ENCODE measurements at regions not wholly inside any gene's neighbourhood (a gene's known extent, or its start where the extent isn't known, plus 50 kb on each side); places are given as distances from the start of the nearest gene placed in this dataset.

GRCh38 chr4:102137217-102137616 lies 208.1 kb downstream of the SLC39A8 start:
- no peak overlapping the region for H3K9ac ChIP-seq (ENCODE audit: insufficient read depth, low read length)

DNA sequence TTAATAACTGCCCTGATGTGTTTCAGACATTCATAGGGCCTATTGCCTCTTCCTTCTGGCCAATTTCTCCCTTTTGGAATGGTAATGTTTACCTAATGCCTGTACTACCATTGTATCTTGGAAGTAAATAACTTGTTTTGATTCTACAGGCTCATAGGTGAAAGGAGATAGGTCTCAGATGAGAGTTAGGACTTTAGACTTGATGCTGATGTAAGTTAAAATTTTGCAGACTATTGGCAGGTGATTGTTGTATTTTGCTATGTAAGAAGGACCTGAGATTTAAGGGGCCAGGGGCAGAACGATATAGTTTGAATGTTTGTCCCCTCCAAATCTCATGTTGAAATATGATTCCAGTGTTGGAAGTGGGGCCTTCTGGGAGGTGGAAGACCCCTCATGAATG lies 215.5 kb downstream of the SLC39A8 start:
- no peaks in the 10 kb centered on the region for H4K20me1 ChIP-seq (ENCODE audit: control insufficient read depth, extremely low read depth, insufficient read depth, low read length)
- H3K9me3 ChIP-seq (ENCODE audit: control insufficient read depth, insufficient read depth, low read depth, low read length): no peaks in the 10 kb centered on the region
- no peaks in the 10 kb centered on the region for H3K4me1 ChIP-seq (ENCODE audit: control insufficient read depth, extremely low read depth, insufficient read depth, low read length)
- no peaks in the 10 kb centered on the region for H3K36me3 ChIP-seq (ENCODE audit: control insufficient read depth, insufficient read depth, low read length)
- H3K27me3 ChIP-seq (ENCODE audit: control insufficient read depth, insufficient read depth, low read length): no peaks in the 10 kb centered on the region
- no peak overlapping the region for H3K9ac ChIP-seq (ENCODE audit: insufficient read depth, low read length)
- H3K4me2 ChIP-seq (ENCODE audit: extremely low read depth, insufficient read depth, low read length): no peak overlapping the region
- H2AFZ ChIP-seq (ENCODE audit: low read length): no peak overlapping the region
- no peak for TF ChIP-seq EZH2 (IDR thresholded peaks at IDR 0.05; ENCODE audit: low read length, missing control alignments)
- TF ChIP-seq, protein P1, sequence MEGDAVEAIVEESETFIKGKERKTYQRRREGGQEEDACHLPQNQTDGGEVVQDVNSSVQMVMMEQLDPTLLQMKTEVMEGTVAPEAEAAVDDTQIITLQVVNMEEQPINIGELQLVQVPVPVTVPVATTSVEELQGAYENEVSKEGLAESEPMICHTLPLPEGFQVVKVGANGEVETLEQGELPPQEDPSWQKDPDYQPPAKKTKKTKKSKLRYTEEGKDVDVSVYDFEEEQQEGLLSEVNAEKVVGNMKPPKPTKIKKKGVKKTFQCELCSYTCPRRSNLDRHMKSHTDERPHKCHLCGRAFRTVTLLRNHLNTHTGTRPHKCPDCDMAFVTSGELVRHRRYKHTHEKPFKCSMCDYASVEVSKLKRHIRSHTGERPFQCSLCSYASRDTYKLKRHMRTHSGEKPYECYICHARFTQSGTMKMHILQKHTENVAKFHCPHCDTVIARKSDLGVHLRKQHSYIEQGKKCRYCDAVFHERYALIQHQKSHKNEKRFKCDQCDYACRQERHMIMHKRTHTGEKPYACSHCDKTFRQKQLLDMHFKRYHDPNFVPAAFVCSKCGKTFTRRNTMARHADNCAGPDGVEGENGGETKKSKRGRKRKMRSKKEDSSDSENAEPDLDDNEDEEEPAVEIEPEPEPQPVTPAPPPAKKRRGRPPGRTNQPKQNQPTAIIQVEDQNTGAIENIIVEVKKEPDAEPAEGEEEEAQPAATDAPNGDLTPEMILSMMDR (conservative IDR thresholded peaks at IDR 0.05 in 1 of 2, IDR thresholded peaks at IDR 0.05 in 1 of 2; ENCODE audit: low read depth in 1 of 2, low read length in 2 of 2): no peak
- no peak overlapping the region for H3K27ac ChIP-seq (ENCODE audit: insufficient read depth, low read length)
- no peaks in the 10 kb centered on the region for H3K79me2 ChIP-seq (ENCODE audit: control insufficient read depth, insufficient read depth, low read length)
- no peak for DNase-seq (ENCODE audit: low read depth in 2 of 2)
- no peak overlapping the region for H3K4me3 ChIP-seq (replicated peaks in 1 of 4; ENCODE audit: control extremely low read depth in 1 of 4, insufficient read depth in 1 of 4, low read depth in 3 of 4, low read length in 4 of 4)

More at GRCh38 chr4:102137217-102137616, 208.1 kb downstream of the SLC39A8 start:
- TF ChIP-seq, protein P1 (conservative IDR thresholded peaks at IDR 0.05 in 1 of 2, IDR thresholded peaks at IDR 0.05 in 1 of 2; ENCODE audit: low read depth in 1 of 2, low read length in 2 of 2): no peak
- TF ChIP-seq EZH2 (IDR thresholded peaks at IDR 0.05; ENCODE audit: low read length, missing control alignments): no peak
- no peak for DNase-seq (ENCODE audit: low read depth in 2 of 2)
- no peak overlapping the region for H3K4me2 ChIP-seq (ENCODE audit: extremely low read depth, insufficient read depth, low read length)
- no peaks in the 10 kb centered on the region for H3K9me3 ChIP-seq (ENCODE audit: control insufficient read depth, insufficient read depth, low read depth, low read length)
- no peaks in the 10 kb centered on the region for H3K36me3 ChIP-seq (ENCODE audit: control insufficient read depth, insufficient read depth, low read length)
- no peak overlapping the region for H2AFZ ChIP-seq (ENCODE audit: low read length)
- no peak overlapping the region for H3K4me3 ChIP-seq (replicated peaks in 1 of 4; ENCODE audit: control extremely low read depth in 1 of 4, insufficient read depth in 1 of 4, low read depth in 3 of 4, low read length in 4 of 4)
- H3K27me3 ChIP-seq (ENCODE audit: control insufficient read depth, insufficient read depth, low read length): no peaks in the 10 kb centered on the region
- no peaks in the 10 kb centered on the region for H3K4me1 ChIP-seq (ENCODE audit: control insufficient read depth, extremely low read depth, insufficient read depth, low read length)
- no peak overlapping the region for H3K27ac ChIP-seq (ENCODE audit: insufficient read depth, low read length)
- no peaks in the 10 kb centered on the region for H4K20me1 ChIP-seq (ENCODE audit: control insufficient read depth, extremely low read depth, insufficient read depth, low read length)
- no peaks in the 10 kb centered on the region for H3K79me2 ChIP-seq (ENCODE audit: control insufficient read depth, insufficient read depth, low read length)
